Testis (tissue), 2 donors: ENCODE measurements at regions not wholly inside any gene's neighbourhood (a gene's known extent, or its start where the extent isn't known, plus 50 kb on each side); places are given as distances from the start of the nearest gene placed in this dataset.

Experiments
- POLR2A ChIP-seq: fragments of 450-650 bp; IDR thresholded peaks from one replicate; pipeline ENCODE4 v1.6.1; 2017; ENCODE audit warnings: antibody characterized with exemption, mild to moderate bottlenecking, moderate library complexity
- TF ChIP-seq, protein P1 (sequence below), 3 experiments: fragments of 450-650 bp in 2 of 3; fragments of 200-600 bp in 1 of 3; sonication (generic) in 1 of 3; IDR thresholded peaks; one replicate each; pipeline ENCODE4 v1.5.1; 2016 to 2019; ENCODE audit warnings: antibody characterized with exemption in 3 of 3, mild to moderate bottlenecking in 2 of 3, moderate library complexity in 1 of 3

DNA sequence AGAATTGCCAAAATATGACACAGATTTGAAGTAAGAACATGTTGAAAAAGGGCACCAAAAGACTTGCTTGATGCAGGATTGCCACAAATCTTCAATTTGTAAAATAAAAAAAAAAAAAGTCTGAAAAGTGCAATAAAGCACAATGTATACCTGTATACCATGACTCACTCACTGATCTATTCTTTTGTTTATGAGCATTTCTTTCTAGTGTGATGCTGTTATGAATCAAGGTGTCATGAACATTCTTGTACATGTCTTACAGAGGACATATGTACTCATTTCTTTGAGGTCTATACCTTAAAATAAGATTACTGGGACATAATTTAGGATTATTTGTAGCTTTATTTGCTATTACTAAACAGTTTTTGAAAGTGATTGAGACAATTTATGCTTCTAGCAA is 464.9 kb upstream of the RBMS3 start:
- no peak for TF ChIP-seq POLR2A
- TF ChIP-seq, protein P1, sequence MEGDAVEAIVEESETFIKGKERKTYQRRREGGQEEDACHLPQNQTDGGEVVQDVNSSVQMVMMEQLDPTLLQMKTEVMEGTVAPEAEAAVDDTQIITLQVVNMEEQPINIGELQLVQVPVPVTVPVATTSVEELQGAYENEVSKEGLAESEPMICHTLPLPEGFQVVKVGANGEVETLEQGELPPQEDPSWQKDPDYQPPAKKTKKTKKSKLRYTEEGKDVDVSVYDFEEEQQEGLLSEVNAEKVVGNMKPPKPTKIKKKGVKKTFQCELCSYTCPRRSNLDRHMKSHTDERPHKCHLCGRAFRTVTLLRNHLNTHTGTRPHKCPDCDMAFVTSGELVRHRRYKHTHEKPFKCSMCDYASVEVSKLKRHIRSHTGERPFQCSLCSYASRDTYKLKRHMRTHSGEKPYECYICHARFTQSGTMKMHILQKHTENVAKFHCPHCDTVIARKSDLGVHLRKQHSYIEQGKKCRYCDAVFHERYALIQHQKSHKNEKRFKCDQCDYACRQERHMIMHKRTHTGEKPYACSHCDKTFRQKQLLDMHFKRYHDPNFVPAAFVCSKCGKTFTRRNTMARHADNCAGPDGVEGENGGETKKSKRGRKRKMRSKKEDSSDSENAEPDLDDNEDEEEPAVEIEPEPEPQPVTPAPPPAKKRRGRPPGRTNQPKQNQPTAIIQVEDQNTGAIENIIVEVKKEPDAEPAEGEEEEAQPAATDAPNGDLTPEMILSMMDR (IDR thresholded peaks at IDR 0.05), result no peak
